LHCN-M2 (cell line): ENCODE measurements at regions not wholly inside any gene's neighbourhood (a gene's known extent, or its start where the extent isn't known, plus 50 kb on each side); places are given as distances from the start of the nearest gene placed in this dataset.

Experiments
- DNase-seq: peaks from one replicate; pipeline ENCODE4 v3.0.0-alpha.2; 2012; ENCODE audit warnings: low read depth

- no peak for DNase-seq
Measured at GRCh38 chr4:138320831-138321230, 78.7 kb upstream of the SLC7A11 start.

DNA sequence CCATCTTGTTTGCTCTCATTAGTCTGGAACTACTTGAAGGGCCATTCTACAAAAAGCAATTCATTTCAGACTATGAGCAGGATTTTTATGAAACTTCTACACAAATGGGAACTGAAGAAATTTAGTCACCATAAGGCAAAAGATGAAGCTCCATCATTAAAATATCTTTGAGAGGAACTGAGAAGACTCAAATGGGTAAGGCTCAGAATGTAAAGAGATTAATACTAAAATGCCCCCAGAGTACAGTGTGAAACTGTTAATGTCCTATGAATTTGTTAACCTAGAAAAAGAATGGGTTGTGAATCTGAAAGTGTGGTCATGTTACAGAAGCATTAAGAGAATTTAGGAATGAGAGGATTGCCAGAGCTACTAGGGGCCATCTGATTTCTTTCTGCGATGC is 77.9 kb upstream of the SLC7A11 start:
- DNase-seq: no peak

DNA sequence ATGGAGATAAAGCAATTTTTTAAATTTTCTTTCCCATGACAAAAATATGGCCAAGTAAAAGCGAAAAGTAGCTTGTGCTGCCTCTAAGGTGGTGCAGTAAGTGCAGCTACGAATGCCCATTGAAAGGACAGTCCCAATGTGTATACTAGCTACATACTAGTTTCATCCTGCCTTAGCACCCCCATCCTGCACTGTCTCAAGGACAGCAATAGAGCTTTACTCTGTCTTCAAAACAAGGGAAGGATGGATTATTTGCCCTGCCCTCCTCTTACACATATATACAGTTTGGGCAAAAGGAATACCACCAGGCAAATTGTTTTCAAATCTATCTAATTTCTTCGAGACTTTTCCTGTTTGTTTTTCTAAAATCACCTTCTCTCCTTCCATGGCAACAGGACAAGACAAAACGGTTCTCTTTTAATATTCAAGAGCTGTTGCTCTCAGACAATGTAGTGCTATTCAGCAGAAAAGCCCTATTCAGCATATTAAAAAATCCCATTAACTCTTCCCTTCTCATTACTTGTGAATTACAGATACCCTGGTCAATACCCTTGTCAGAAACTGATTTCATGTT is 75.1 kb upstream of the SLC7A11 start:
- DNase-seq: no peak

GRCh38 chr4:138312536-138312911 is 70.4 kb upstream of the SLC7A11 start:
- no peak for DNase-seq

DNA sequence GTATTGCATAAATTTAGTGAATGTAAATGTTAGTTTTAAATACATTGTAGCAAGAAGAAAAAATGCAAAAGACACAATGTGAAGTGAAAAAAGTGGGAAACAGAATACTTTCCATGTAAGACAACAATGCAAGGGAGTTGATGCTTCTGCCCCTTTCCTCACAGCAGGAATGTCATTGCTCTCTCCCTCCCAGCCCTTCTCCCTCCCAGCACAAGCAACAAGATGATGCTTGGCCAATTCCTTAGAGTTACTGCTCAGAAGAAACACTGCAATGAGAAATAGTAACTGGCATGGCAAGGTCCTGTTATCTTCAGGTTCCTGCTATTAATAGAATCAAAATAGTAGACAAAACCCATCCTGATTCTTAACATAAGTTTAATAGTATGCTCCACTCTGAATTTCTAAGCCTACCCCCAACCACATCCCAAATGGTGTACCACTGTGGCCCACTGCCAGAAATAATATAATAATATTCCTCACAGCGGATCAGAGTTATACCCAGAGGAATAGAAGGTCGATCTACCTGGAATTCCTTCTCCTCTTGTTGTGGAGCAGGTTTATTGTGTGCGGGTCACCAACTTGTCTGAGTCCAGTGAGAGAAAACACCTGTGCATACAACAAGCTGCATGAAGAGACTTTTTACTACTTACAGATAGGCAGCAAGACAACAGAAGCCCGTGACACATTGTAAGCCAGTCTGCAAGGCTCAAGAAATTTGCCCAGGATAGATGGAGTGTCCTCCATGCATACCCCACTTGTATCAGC is 69.8 kb upstream of the SLC7A11 start:
- peak; percentile 26 for DNase-seq

DNA sequence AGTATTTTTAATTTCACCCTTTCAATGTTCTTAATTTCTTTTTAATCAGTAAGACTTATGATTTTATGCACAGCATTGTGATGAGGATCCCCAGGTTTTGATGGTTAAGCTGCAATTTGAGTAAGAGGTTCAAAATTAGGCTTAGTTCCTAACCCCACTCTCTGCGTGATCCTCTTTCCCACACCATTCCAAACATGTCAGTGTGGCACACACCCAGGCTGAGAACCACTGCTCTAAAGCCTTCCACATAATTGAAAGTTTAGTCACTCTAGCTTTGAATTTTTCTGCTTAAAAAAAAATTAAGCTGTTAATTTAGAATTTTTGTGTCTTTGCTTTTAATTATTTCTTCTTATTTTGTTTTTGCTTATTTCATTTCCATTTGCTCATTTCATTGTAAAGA is 68.8 kb upstream of the SLC7A11 start:
- peak; percentile 80 for DNase-seq

GRCh38 chr4:138310498-138310897 is 68.3 kb upstream of the SLC7A11 start:
- peak; percentile 74 for DNase-seq

GRCh38 chr4:138308356-138308755 is 66.2 kb upstream of the SLC7A11 start:
- peak; percentile 58 for DNase-seq

DNA sequence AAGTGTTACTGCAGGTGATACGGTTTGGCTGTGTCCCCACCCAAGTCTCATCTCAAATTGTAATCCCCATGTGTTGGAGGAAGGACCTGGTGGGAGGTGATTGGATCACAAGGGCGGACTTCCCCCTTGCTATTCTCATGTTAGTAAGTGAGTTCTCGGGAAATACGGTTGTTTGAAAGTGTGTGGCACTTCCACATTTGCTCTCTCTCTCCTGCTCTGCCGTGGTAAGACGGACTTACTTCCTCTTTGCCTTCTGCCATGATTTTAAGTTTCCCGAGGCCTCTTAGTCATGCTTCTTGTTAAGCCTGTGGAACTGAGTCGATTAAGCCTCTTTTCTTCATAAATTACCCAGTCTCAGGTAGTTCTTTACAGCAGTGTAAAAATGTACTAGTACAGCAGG is 65.2 kb upstream of the SLC7A11 start:
- DNase-seq: no peak

DNA sequence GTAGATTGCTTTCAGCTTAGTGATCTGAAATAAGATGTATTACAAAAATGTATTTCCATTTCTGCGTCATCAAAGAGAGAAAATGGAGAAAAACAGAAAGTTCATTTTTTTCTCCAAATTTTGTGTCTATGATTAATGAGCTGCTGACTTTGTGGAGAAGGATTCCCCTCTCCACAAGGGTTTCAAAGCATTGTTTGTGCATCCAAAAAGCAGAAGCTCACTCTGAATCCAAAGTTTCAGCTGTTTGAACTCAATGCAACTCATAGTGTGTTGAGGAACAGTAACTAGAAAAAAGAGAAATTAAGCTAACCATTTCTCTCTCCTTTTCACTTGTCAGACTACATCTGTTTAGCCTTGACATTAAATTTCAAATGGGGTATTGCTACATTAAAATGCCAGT is 62.9 kb upstream of the SLC7A11 start:
- no peak for DNase-seq

- DNase-seq: no peak
Measured at GRCh38 chr4:138301536-138301935, 59.4 kb upstream of the SLC7A11 start.

- DNase-seq: peak; percentile 63
Measured at GRCh38 chr4:138300616-138301015, 58.5 kb upstream of the SLC7A11 start.

DNA sequence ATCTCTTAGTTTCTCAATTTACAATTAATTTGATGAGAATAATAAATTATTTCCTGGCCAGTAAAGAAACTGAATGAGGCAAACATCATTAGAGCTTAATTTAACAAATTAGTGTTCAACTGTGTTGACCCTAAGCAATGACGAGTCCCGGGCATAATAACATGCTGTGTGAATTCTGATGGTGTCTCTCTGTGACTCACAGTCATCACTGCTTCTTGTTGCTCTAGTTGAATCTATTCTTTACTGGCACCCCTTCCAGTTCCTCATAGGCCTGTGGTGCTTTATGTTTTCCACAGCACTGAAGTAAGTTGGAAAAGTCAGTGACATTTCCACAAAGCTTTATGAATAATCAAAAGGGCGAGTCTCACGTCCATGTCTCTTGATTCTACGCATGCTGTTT is 57.7 kb upstream of the SLC7A11 start:
- DNase-seq: no peak

GRCh38 chr4:138298866-138299265 is 56.7 kb upstream of the SLC7A11 start:
- DNase-seq: no peak

GRCh38 chr4:138298431-138298830 is 56.3 kb upstream of the SLC7A11 start:
- no peak for DNase-seq

DNA sequence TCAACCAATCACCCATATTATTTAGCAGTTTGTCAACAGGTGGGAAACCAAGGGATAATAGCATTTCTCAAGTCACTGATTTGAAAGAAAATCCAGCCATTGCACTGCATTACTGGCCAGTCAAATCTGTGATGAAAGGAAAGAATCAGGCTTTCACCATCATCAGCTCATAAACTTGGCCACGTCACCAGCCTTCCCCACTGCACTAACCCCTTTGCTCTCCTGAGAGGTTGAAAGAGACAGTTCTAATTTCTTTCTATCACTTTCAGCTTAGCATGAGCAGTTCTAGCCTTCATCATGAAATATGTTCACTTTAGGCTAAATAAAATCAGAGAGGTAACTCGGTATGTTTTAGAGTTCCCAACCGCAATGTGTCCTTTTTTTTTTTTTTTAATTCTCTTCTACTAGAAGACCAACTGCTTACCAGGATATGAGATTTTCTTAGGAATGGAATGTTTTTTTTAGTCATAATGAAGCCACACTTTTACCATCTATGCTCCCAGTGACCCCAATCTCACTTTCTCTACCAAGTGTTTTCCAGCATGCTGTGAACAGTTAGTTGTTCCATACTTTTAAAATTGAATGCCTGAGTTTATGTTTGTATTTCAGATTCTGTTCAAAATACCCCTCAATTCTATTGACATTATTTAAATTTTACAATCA is 55.7 kb upstream of the SLC7A11 start:
- DNase-seq: peak; percentile 54

DNA sequence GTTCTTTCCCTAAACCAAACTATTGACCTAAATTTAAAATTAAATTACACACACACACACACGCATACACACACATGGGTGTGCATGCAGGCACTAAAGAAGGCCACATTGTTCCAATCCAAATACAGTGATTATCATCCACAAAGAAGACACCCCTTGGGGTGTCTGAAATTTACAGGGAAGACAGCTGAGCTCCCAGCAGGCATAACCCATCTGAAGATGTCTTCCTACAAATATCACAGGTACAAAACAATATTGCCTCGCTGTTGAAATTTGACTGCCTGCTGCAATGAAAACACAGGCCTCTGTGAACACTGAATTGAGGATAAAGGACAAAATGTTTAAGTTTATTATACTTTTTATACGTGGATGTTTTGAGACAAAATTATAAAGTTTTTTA is 50.2 kb upstream of the SLC7A11 start:
- DNase-seq: no peak
